Duodenal mucosa (tissue), 2 donors: ENCODE measurements at regions not wholly inside any gene's neighbourhood (a gene's known extent, or its start where the extent isn't known, plus 50 kb on each side); places are given as distances from the start of the nearest gene placed in this dataset.

ENCODE experiments used
- H3K27ac ChIP-seq: one replicate; pipeline ENCODE4 v1.7.0; 2013; ENCODE audit warnings: low read depth, low read length
- H3K27me3 ChIP-seq, 2 donors: one replicate each; pipeline ENCODE4 v1.7.0; 2013; ENCODE audit warnings: low read length in 2 of 2, control low read depth in 1 of 2; ENCODE audit not compliant: insufficient read depth in 2 of 2, control insufficient read depth in 1 of 2
- H3K36me3 ChIP-seq, 2 donors: one replicate each; pipeline ENCODE4 v1.7.0; 2013; ENCODE audit warnings: low read length in 2 of 2, control low read depth in 1 of 2; ENCODE audit not compliant: insufficient read depth in 2 of 2, control insufficient read depth in 1 of 2
- H3K4me1 ChIP-seq, 2 donors: one replicate each; pipeline ENCODE4 v1.7.0; 2013; ENCODE audit warnings: low read length in 2 of 2, control low read depth in 1 of 2; ENCODE audit not compliant: insufficient read depth in 2 of 2, control insufficient read depth in 1 of 2
- H3K4me3 ChIP-seq, 2 donors: one replicate each; pipeline ENCODE4 v1.7.0; 2013; ENCODE audit warnings: low read length in 2 of 2, low read depth in 1 of 2
- H3K9ac ChIP-seq, 2 donors: one replicate each; pipeline ENCODE4 v1.7.0; 2013; ENCODE audit warnings: low read length in 2 of 2, low read depth in 1 of 2
- H3K9me3 ChIP-seq, 2 donors: one replicate each; pipeline ENCODE4 v1.7.0; 2013; ENCODE audit warnings: low read length in 2 of 2, control low read depth in 1 of 2; ENCODE audit not compliant: control insufficient read depth in 1 of 2

- Histone ChIP-seq H3K9me3 (no peaks in the 10 kb centered on the region), H3K9ac (peak overlapping the region in 1 of 2 donors; percentile 51), H3K27ac (peak overlapping the region; percentile 84), H3K4me1 (peaks cover 46 to 54% of the 10 kb centered on the region in 2 donors), H3K36me3 (no peaks in the 10 kb centered on the region), H3K27me3 (no peaks in the 10 kb centered on the region), H3K4me3 (peak overlapping the region; percentile 46 to 57)
Measured at GRCh38 chr13:109685203-109685602, 101.2 kb downstream of the IRS2 start.

- Histone ChIP-seq H3K36me3 (no peaks in the 10 kb centered on the region), H3K9me3 (no peaks in the 10 kb centered on the region), H3K27me3 (no peaks in the 10 kb centered on the region), H3K4me3 (peak overlapping the region; percentile 46 to 57), H3K9ac (peak overlapping the region in 1 of 2 donors; percentile 51), H3K4me1 (peaks cover 46 to 54% of the 10 kb centered on the region in 2 donors), H3K27ac (peak overlapping the region; percentile 84)
Measured at GRCh38 chr13:109684824-109685202, 101.6 kb downstream of the IRS2 start.

GRCh38 chr13:109684084-109684823, 102.1 kb downstream of the IRS2 start:
- Histone ChIP-seq H3K9me3 (no peaks in the 10 kb centered on the region), H3K4me1 (peaks cover 44 to 51% of the 10 kb centered on the region in 2 donors), H3K36me3 (no peaks in the 10 kb centered on the region), H3K27me3 (no peaks in the 10 kb centered on the region), H3K9ac (peak overlapping the region; percentile 26 to 51), H3K27ac (peak overlapping the region; percentile 84), H3K4me3 (peak overlapping the region; percentile 46 to 57)

DNA sequence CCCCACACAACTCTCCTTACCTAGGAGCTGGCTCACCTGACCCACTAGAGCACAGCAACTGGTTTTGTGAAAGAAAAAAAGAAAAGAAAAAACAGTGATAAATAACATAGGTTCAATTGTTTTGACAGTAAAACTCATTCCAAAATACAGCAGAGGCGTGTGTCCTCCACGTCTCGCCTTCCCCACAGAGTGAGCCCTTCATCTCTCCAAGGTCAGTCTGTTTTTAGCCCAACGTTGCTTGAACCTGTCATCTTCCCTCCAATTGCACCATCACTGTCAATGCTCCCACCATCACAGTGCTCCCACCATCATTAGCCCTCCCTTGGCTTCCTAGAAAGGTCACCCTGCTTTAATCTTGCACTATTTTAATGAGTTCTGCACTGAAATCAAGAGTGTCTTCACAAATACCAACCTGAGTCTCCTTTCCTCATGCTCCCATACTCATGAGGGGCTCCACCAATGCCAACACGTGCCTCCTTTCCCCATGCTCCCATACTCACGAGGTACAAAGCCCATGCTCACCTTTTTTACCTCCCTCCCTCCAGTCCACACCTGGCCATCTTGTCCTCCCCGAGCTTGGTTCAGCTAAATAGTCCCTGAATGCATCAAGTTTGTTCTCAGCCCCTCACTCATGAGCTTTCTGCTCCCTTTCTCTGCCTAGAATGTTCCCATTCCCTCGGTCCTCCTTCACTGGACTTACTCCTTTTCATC, 103.7 kb downstream of the IRS2 start:
- Histone ChIP-seq H3K27ac (no peak overlapping the region), H3K9ac (no peak overlapping the region), H3K9me3 (no peaks in the 10 kb centered on the region), H3K4me1 (peaks cover 37 to 41% of the 10 kb centered on the region in 2 donors), H3K27me3 (no peaks in the 10 kb centered on the region), H3K36me3 (no peaks in the 10 kb centered on the region), H3K4me3 (no peak overlapping the region)

DNA sequence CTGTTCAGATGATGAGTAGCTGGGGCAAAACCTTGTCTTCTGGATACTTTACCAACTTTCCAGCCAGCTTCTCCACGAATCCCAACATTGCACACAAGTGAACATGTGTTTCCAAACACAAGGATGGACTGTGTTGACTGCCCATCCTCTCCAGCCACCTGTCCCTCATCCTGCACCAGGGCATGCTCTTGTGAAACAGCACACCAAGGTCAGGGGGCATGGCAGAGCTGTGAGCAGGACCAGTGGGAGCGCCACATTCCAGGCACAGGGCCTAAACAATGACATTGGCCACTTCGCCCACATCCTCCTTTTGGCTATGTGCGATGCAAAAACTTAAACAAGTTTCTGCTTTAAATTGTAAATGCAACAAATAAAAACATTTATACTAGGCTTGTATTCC, 105.5 kb downstream of the IRS2 start:
- Histone ChIP-seq H3K4me1 (peaks cover 23 to 27% of the 10 kb centered on the region in 2 donors), H3K9ac (no peak overlapping the region), H3K36me3 (no peaks in the 10 kb centered on the region), H3K27me3 (no peaks in the 10 kb centered on the region), H3K9me3 (no peaks in the 10 kb centered on the region), H3K4me3 (no peak overlapping the region), H3K27ac (no peak overlapping the region)

GRCh38 chr13:109680288-109680687, 106.1 kb downstream of the IRS2 start:
- Histone ChIP-seq H3K9ac (no peak overlapping the region), H3K9me3 (no peaks in the 10 kb centered on the region), H3K27ac (no peak overlapping the region), H3K4me1 (peaks cover 17 to 21% of the 10 kb centered on the region in 2 donors), H3K4me3 (no peak overlapping the region), H3K27me3 (no peaks in the 10 kb centered on the region), H3K36me3 (no peaks in the 10 kb centered on the region)

DNA sequence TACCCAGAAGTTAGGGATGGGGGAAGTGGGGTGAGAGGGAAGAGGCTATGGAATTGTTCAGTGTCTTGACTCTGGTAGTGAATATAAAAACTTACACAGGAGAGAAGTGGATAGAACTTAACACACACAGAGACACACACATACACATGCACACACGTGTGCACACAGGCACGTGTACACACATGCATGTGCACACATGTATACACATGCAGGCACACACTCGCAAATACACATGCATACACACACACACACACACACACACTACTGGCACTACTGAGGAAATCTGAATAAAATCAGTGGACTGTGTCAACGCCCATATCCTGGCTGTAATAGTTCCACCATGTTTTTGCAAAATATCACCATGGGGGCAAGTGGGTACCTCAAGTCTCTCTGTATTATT, 107.9 kb downstream of the IRS2 start:
- Histone ChIP-seq H3K36me3 (no peaks in the 10 kb centered on the region), H3K4me1 (peaks cover 0 to 5% of the 10 kb centered on the region in 2 donors), H3K9ac (no peak overlapping the region), H3K9me3 (no peaks in the 10 kb centered on the region), H3K4me3 (no peak overlapping the region), H3K27me3 (peaks cover 0 to 2% of the 10 kb centered on the region in 2 donors), H3K27ac (no peak overlapping the region)

- Histone ChIP-seq H3K36me3 (no peaks in the 10 kb centered on the region), H3K27me3 (peaks cover 0 to 2% of the 10 kb centered on the region in 2 donors)
Measured at GRCh38 chr13:109677206-109677605, 109.2 kb downstream of the IRS2 start.

DNA sequence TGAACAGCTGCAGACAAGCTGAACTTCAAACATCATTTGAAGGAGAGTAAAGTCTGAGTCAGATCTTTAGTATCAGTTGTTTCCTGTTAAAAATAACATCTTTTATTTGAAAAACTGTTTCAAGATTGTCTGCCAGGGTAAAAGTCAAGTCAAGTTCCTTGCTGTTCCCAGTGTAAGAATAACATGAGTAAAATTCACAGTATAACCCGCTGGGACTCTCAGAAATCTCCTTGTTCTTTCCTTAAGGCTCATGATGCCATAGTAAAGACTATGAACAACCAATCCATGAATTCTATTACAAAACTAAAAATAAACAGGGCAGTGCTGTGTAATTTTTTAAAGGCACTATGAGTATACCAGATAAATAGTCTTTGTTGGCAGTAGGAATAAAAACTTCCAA, 112.9 kb downstream of the IRS2 start:
- no peak overlapping the region for H3K27ac ChIP-seq
- no peak overlapping the region for H3K4me3 ChIP-seq
- H3K9ac ChIP-seq, result no peak overlapping the region
- H3K4me1 ChIP-seq, result peaks cover 0 to 4% of the 10 kb centered on the region in 2 donors
- no peaks in the 10 kb centered on the region for H3K9me3 ChIP-seq
- peaks cover 0 to 2% of the 10 kb centered on the region in 2 donors for H3K27me3 ChIP-seq
- no peaks in the 10 kb centered on the region for H3K36me3 ChIP-seq

More at GRCh38 chr13:109677206-109677605, 109.2 kb downstream of the IRS2 start:
- Histone ChIP-seq H3K4me1 (no peaks in the 10 kb centered on the region), H3K4me3 (no peak overlapping the region), H3K27ac (no peak overlapping the region), H3K9ac (no peak overlapping the region), H3K9me3 (no peaks in the 10 kb centered on the region)

GRCh38 chr13:109672545-109672944, 113.8 kb downstream of the IRS2 start:
- peaks cover 3 to 4% of the 10 kb centered on the region in 2 donors for H3K4me1 ChIP-seq
- H3K9ac ChIP-seq, result no peak overlapping the region
- H3K4me3 ChIP-seq, result no peak overlapping the region
- H3K27me3 ChIP-seq, result peaks cover 0 to 2% of the 10 kb centered on the region in 2 donors
- no peaks in the 10 kb centered on the region for H3K9me3 ChIP-seq
- H3K27ac ChIP-seq, result no peak overlapping the region
- no peaks in the 10 kb centered on the region for H3K36me3 ChIP-seq
